ENCODE measurements at regions not wholly inside any gene's neighbourhood (a gene's known extent, or its start where the extent isn't known, plus 50 kb on each side); places are given as distances from the start of the nearest gene placed in this dataset.

- TF ChIP-seq, protein P1, sequence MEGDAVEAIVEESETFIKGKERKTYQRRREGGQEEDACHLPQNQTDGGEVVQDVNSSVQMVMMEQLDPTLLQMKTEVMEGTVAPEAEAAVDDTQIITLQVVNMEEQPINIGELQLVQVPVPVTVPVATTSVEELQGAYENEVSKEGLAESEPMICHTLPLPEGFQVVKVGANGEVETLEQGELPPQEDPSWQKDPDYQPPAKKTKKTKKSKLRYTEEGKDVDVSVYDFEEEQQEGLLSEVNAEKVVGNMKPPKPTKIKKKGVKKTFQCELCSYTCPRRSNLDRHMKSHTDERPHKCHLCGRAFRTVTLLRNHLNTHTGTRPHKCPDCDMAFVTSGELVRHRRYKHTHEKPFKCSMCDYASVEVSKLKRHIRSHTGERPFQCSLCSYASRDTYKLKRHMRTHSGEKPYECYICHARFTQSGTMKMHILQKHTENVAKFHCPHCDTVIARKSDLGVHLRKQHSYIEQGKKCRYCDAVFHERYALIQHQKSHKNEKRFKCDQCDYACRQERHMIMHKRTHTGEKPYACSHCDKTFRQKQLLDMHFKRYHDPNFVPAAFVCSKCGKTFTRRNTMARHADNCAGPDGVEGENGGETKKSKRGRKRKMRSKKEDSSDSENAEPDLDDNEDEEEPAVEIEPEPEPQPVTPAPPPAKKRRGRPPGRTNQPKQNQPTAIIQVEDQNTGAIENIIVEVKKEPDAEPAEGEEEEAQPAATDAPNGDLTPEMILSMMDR (conservative IDR thresholded peaks at IDR 0.05; ENCODE audit: low read depth, low read length) = no peak
- TF ChIP-seq EZH2phosphoT487 (IDR thresholded peaks at IDR 0.05; ENCODE audit: borderline replicate concordance, low read length) = no peak
- no peak for TF ChIP-seq EZH2 (IDR thresholded peaks at IDR 0.05; ENCODE audit: low read length, unreplicated experiment)
These were observed 64.2 kb upstream of the ZNF599 start for GRCh38 chr19:34837262-34837661.
